ENCODE measurements at regions not wholly inside any gene's neighbourhood (a gene's known extent, or its start where the extent isn't known, plus 50 kb on each side); places are given as distances from the start of the nearest gene placed in this dataset.
A peak's percentile ranks its signal among the peaks of the same experiment; 100 is the strongest.

GRCh38 chr5:67331296-67331925, 134.8 kb upstream of the CD180 start:
- no peaks in the 10 kb centered on the region for H3K4me1 ChIP-seq (ENCODE audit: insufficient read depth, poor library complexity, severe bottlenecking)
- no peaks in the 10 kb centered on the region for H3K36me3 ChIP-seq (ENCODE audit: low read depth)
- H3K27ac ChIP-seq (ENCODE audit: poor library complexity, severe bottlenecking) = peak overlapping the region; percentile 1
- DNase-seq (ENCODE audit: low spot score) (no peak), ATAC-seq (ENCODE audit: low read depth) (no peak)
- no peak overlapping the region for H3K4me3 ChIP-seq (ENCODE audit: severe bottlenecking)
- no peaks in the 10 kb centered on the region for H3K27me3 ChIP-seq (ENCODE audit: insufficient read depth, poor library complexity, severe bottlenecking)
- no peak for TF ChIP-seq CTCF (IDR thresholded peaks at IDR 0.05; ENCODE audit: poor library complexity, severe bottlenecking)
- H3K9me3 ChIP-seq (ENCODE audit: severe bottlenecking) = peaks cover 7% of the 10 kb centered on the region

GRCh38 chr5:67319935-67320725, 123.5 kb upstream of the CD180 start:
- H3K9me3 ChIP-seq (ENCODE audit: severe bottlenecking) = no peaks in the 10 kb centered on the region
- no peak for TF ChIP-seq CTCF (IDR thresholded peaks at IDR 0.05; ENCODE audit: poor library complexity, severe bottlenecking)
- H3K36me3 ChIP-seq (ENCODE audit: low read depth) = no peaks in the 10 kb centered on the region
- H3K4me3 ChIP-seq (ENCODE audit: severe bottlenecking) = no peak overlapping the region
- H3K27me3 ChIP-seq (ENCODE audit: insufficient read depth, poor library complexity, severe bottlenecking) = no peaks in the 10 kb centered on the region
- H3K27ac ChIP-seq (ENCODE audit: poor library complexity, severe bottlenecking) = peak overlapping the region; percentile 51
- DNase-seq (ENCODE audit: low spot score) (no peak), ATAC-seq (ENCODE audit: low read depth) (peak; percentile 93)
- H3K4me1 ChIP-seq (ENCODE audit: insufficient read depth, poor library complexity, severe bottlenecking) = peaks cover 20% of the 10 kb centered on the region

- no peak overlapping the region for H3K4me3 ChIP-seq (ENCODE audit: severe bottlenecking)
- peaks cover 24% of the 10 kb centered on the region for H3K4me1 ChIP-seq (ENCODE audit: insufficient read depth, poor library complexity, severe bottlenecking)
- no peaks in the 10 kb centered on the region for H3K9me3 ChIP-seq (ENCODE audit: severe bottlenecking)
- ATAC-seq (ENCODE audit: low read depth) (no peak), DNase-seq (ENCODE audit: low spot score) (no peak)
- no peak overlapping the region for H3K27ac ChIP-seq (ENCODE audit: poor library complexity, severe bottlenecking)
- TF ChIP-seq CTCF (IDR thresholded peaks at IDR 0.05; ENCODE audit: poor library complexity, severe bottlenecking) = no peak
- H3K27me3 ChIP-seq (ENCODE audit: insufficient read depth, poor library complexity, severe bottlenecking) = no peaks in the 10 kb centered on the region
- H3K36me3 ChIP-seq (ENCODE audit: low read depth) = no peaks in the 10 kb centered on the region
These were observed 122.1 kb upstream of the CD180 start for GRCh38 chr5:67318746-67319145.

GRCh38 chr5:67317603-67318002, 121.0 kb upstream of the CD180 start:
- no peak for TF ChIP-seq CTCF (IDR thresholded peaks at IDR 0.05; ENCODE audit: poor library complexity, severe bottlenecking)
- no peaks in the 10 kb centered on the region for H3K36me3 ChIP-seq (ENCODE audit: low read depth)
- no peaks in the 10 kb centered on the region for H3K27me3 ChIP-seq (ENCODE audit: insufficient read depth, poor library complexity, severe bottlenecking)
- no peak overlapping the region for H3K4me3 ChIP-seq (ENCODE audit: severe bottlenecking)
- H3K4me1 ChIP-seq (ENCODE audit: insufficient read depth, poor library complexity, severe bottlenecking) = peaks cover 24% of the 10 kb centered on the region
- H3K9me3 ChIP-seq (ENCODE audit: severe bottlenecking) = no peaks in the 10 kb centered on the region
- no peak for ATAC-seq (ENCODE audit: low read depth)
- DNase-seq (ENCODE audit: low spot score) = no peak
- H3K27ac ChIP-seq (ENCODE audit: poor library complexity, severe bottlenecking) = no peak overlapping the region

- ATAC-seq (ENCODE audit: low read depth) = no peak
- Histone ChIP-seq H3K36me3 (ENCODE audit: low read depth) (no peaks in the 10 kb centered on the region), H3K9me3 (ENCODE audit: severe bottlenecking) (no peaks in the 10 kb centered on the region), H3K27me3 (ENCODE audit: insufficient read depth, poor library complexity, severe bottlenecking) (no peaks in the 10 kb centered on the region), H3K4me1 (ENCODE audit: insufficient read depth, poor library complexity, severe bottlenecking) (peaks cover 24% of the 10 kb centered on the region), H3K27ac (ENCODE audit: poor library complexity, severe bottlenecking) (no peak overlapping the region), H3K4me3 (ENCODE audit: severe bottlenecking) (no peak overlapping the region)
- TF ChIP-seq CTCF (IDR thresholded peaks at IDR 0.05; ENCODE audit: poor library complexity, severe bottlenecking) = no peak
- DNase-seq (ENCODE audit: low spot score) = no peak
These were observed 120.1 kb upstream of the CD180 start for GRCh38 chr5:67316695-67317094.

Measured in RWPE2 (cell line).